SK-N-MC (cell line): ENCODE measurements at regions not wholly inside any gene's neighbourhood (a gene's known extent, or its start where the extent isn't known, plus 50 kb on each side); places are given as distances from the start of the nearest gene placed in this dataset.

Experiments
- DNase-seq: peaks from one replicate; pipeline ENCODE4 v3.0.0-alpha.2; 2011; ENCODE audit warnings: low read depth, low spot score
- H3K27ac ChIP-seq: fragments of 200-600 bp; sonication (generic); 2 replicates; pipeline ENCODE4 v1.5.1; 2016; ENCODE audit warnings: mixed run types
- H3K36me3 ChIP-seq: fragments of 200-600 bp; sonication (generic); 2 replicates; pipeline ENCODE4 v1.6.1; 2017; ENCODE audit warnings: antibody characterized with exemption, low read length, mixed read lengths; ENCODE audit not compliant: insufficient read depth
- H3K4me3 ChIP-seq: fragments of 200-600 bp; sonication (generic); 2 replicates; pipeline ENCODE4 v1.5.1; 2016
- H3K9ac ChIP-seq: fragments of 200-600 bp; sonication (generic); 2 replicates; pipeline ENCODE4 v1.8.0; 2017; ENCODE audit warnings: mixed run types, mixed read lengths; ENCODE audit not compliant: insufficient read length
- H3K9me3 ChIP-seq: fragments of 200-600 bp; sonication (generic); 2 replicates; pipeline ENCODE4 v1.6.1; 2017; ENCODE audit warnings: low read depth, mild to moderate bottlenecking, antibody characterized with exemption, low read length, moderate library complexity, mixed read lengths
- EZH2 ChIP-seq: fragments of 200-600 bp; sonication (generic); IDR thresholded peaks from one replicate; pipeline ENCODE4 v1.6.1; 2017; ENCODE audit warnings: antibody characterized with exemption
- FOXP2 ChIP-seq: optimal IDR thresholded peaks from 2 replicates; pipeline ENCODE3; 2011; ENCODE audit warnings: mild to moderate bottlenecking, moderate library complexity; ENCODE audit not compliant: insufficient read depth; ENCODE audit errors: extremely low read length, control extremely low read depth
- POLR2AphosphoS5 ChIP-seq: IDR thresholded peaks from 2 replicates; pipeline ENCODE4 v1.6.1; 2012; ENCODE audit warnings: mild to moderate bottlenecking, low read depth, low read length, borderline replicate concordance

DNA sequence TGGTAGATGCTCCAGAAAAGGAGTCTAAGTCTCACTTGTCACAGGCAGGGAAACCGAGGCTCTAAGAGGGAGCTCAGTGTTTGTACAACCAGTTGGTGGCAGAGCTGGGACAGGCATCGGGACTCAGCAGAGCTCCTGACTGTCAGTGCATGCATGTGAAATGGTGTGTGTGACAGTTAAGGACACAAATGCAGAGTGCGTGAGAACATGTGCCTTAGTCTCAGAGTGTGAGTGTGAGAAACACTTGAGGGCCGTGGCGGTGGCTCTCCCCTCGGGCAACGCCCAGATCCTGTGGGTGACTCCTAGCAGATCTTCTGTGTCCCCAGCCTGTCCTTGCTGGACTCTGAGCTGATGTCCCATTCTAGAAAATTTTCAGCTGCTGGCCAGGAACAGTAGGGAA lies 362.6 kb downstream of the MATN1 start:
- H3K9ac ChIP-seq, result no peak overlapping the region
- no peaks in the 10 kb centered on the region for H3K9me3 ChIP-seq
- H3K27ac ChIP-seq, result no peak overlapping the region
- TF ChIP-seq FOXP2 (no peak), EZH2 (no peak), POLR2AphosphoS5 (no peak)
- no peaks in the 10 kb centered on the region for H3K36me3 ChIP-seq
- H3K4me3 ChIP-seq, result no peak overlapping the region
- no peak for DNase-seq

DNA sequence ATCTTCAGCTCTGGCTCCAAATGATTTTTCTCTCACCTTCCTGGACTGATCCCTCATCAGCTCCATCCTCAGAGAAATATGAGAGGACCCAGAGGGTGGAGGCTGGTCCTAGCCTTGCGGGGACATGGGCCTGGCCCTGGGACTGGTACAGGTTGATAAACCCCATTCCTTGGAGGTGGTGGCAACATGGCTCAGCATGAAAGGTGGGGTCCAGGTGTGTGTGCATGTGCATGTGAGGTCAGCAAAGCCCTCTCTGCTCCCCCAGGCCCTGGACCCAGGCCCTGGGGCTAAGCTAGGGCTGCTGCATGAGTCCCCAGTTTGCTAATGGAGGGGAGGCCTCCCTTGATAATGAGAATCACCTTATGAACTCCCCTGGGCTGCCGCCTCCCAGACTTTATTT lies 363.1 kb downstream of the MATN1 start:
- Histone ChIP-seq H3K9me3 (no peaks in the 10 kb centered on the region), H3K36me3 (no peaks in the 10 kb centered on the region), H3K27ac (no peak overlapping the region), H3K9ac (no peak overlapping the region), H3K4me3 (no peak overlapping the region)
- no peak for TF ChIP-seq EZH2
- TF ChIP-seq POLR2AphosphoS5, result no peak
- TF ChIP-seq FOXP2, result no peak
- DNase-seq, result no peak

GRCh38 chr1:30359539-30360220 lies 363.7 kb downstream of the MATN1 start:
- no peaks in the 10 kb centered on the region for H3K9me3 ChIP-seq
- no peaks in the 10 kb centered on the region for H3K36me3 ChIP-seq
- no peak for TF ChIP-seq FOXP2
- TF ChIP-seq EZH2, result no peak
- no peak for DNase-seq
- H3K4me3 ChIP-seq, result no peak overlapping the region
- H3K9ac ChIP-seq, result no peak overlapping the region
- no peak overlapping the region for H3K27ac ChIP-seq

- Histone ChIP-seq H3K9me3 (no peaks in the 10 kb centered on the region), H3K9ac (no peak overlapping the region), H3K36me3 (no peaks in the 10 kb centered on the region), H3K27ac (no peak overlapping the region), H3K4me3 (no peak overlapping the region)
- DNase-seq, result no peak
- TF ChIP-seq EZH2 (no peak), POLR2AphosphoS5 (no peak), FOXP2 (no peak)
Measured at GRCh38 chr1:30358500-30358899, 364.9 kb downstream of the MATN1 start.

GRCh38 chr1:30356839-30357238 lies 366.5 kb downstream of the MATN1 start:
- no peak for DNase-seq
- Histone ChIP-seq H3K9me3 (no peaks in the 10 kb centered on the region), H3K36me3 (no peaks in the 10 kb centered on the region), H3K27ac (no peak overlapping the region), H3K9ac (no peak overlapping the region), H3K4me3 (no peak overlapping the region)
- TF ChIP-seq POLR2AphosphoS5 (no peak), FOXP2 (no peak), EZH2 (no peak)

- H3K9me3 ChIP-seq, result no peaks in the 10 kb centered on the region
- H3K9ac ChIP-seq, result no peak overlapping the region
- no peak overlapping the region for H3K27ac ChIP-seq
- DNase-seq, result no peak
- H3K4me3 ChIP-seq, result no peak overlapping the region
- TF ChIP-seq FOXP2 (no peak), POLR2AphosphoS5 (no peak), EZH2 (no peak)
- H3K36me3 ChIP-seq, result no peaks in the 10 kb centered on the region
Measured at GRCh38 chr1:30354410-30354809, 369.0 kb downstream of the MATN1 start.

DNA sequence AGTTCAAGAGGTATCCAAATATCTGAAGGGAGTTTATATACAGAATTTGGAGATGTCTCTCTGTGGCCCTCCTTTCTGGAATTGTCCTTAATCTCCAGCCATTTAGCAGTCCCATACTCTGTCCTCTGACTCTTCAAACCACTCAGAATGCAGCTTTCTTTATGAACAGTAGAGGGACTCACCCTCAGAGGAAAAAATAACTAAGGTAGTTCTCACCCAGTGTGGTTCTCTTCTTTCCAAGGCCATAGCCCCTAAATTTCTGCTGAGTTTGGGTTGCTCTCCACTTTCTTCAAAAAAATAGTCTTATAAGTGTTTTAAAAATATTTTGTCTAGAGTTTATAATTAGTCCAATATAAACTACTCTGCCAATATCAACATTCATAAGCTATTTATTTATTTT lies 369.7 kb downstream of the MATN1 start:
- DNase-seq, result no peak
- no peaks in the 10 kb centered on the region for H3K36me3 ChIP-seq
- H3K27ac ChIP-seq, result no peak overlapping the region
- TF ChIP-seq FOXP2 (no peak), POLR2AphosphoS5 (no peak)
- no peak overlapping the region for H3K4me3 ChIP-seq
- H3K9me3 ChIP-seq, result no peaks in the 10 kb centered on the region
- no peak overlapping the region for H3K9ac ChIP-seq

DNA sequence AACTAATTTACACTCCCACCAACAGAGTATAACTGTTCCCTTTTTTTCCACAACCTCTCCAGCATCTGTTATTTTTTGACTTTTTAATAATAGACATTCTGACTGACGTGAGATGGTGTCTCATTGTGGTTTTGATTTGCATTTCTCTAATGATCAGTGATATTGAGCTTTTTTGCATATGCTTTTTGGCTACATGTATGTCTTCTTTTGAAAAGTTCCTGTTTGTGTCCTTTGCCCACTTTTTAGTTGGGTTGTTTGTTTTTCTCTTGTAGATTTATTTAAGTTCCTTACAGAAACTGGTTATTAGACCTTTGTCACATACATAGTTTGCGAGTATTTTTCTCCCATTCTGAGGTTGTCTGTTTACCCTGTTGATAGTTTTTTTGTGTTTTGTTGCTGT lies 375.2 kb downstream of the MATN1 start:
- Histone ChIP-seq H3K4me3 (no peak overlapping the region), H3K27ac (no peak overlapping the region), H3K9me3 (0 out of 2 replicates have a peak, but pooled peaks cover 2% of the 10 kb centered on the region), H3K9ac (no peak overlapping the region), H3K36me3 (no peaks in the 10 kb centered on the region)
- TF ChIP-seq POLR2AphosphoS5, result no peak
- no peak for TF ChIP-seq FOXP2
- TF ChIP-seq EZH2, result no peak
- no peak for DNase-seq

DNA sequence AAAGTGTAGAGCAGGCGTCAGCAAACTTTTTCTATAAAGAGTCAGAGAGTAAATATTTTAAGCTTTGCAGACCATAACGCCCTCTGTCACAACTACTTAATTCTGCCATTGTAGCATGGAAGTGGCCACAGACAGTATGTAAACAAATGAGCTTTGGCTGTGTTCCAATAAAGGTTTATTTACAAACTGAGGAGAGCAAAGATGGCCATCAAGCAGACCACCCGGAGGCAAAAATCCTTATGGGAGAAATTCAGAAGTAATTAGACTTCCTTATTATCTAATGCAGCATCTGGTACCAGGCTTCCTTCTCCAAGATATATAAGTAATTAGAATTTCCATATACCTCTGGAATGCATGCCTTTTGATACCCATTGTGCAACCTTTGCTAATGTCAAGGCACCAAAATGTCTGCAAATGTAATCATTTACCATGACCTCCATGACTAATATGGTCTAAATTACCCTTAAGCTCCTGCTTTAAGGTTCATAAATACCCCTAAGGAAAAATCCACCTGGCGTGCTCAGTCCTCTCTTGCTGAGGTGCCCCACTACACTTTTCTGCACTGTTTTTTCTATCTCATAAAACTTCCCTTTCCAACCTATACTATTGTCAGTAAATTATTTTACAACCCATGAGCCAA lies 377.8 kb downstream of the MATN1 start:
- no peak for TF ChIP-seq FOXP2
- no peak for TF ChIP-seq EZH2
- TF ChIP-seq POLR2AphosphoS5, result no peak
- no peak for DNase-seq
- no peak overlapping the region for H3K27ac ChIP-seq
- no peaks in the 10 kb centered on the region for H3K36me3 ChIP-seq
- no peak overlapping the region for H3K4me3 ChIP-seq
- H3K9ac ChIP-seq, result no peak overlapping the region
- H3K9me3 ChIP-seq, result 0 out of 2 replicates have a peak, but pooled peaks cover 2% of the 10 kb centered on the region
